HUES6 (cell line): ENCODE measurements at regions not wholly inside any gene's neighbourhood (a gene's known extent, or its start where the extent isn't known, plus 50 kb on each side); places are given as distances from the start of the nearest gene placed in this dataset.
"Not testable (repeated sequence)": the region's sequence is repeated elsewhere in the genome, so short reads cannot be mapped to it uniquely, and the experiment has no call there.

Experiments
- H3K27ac ChIP-seq: 2 replicates; pipeline ENCODE4 v1.7.0; 2013; ENCODE audit warnings: low read depth, mild to moderate bottlenecking, low read length, inconsistent platforms
- H3K27me3 ChIP-seq: 2 replicates; pipeline ENCODE4 v1.6.1; 2013; ENCODE audit warnings: low read length; ENCODE audit not compliant: control insufficient read depth, insufficient read depth
- H3K36me3 ChIP-seq: 2 replicates; pipeline ENCODE4 v1.6.1; 2013; ENCODE audit warnings: low read length; ENCODE audit not compliant: control insufficient read depth, insufficient read depth
- H3K4me1 ChIP-seq: 2 replicates; pipeline ENCODE4 v1.6.1; 2013; ENCODE audit warnings: low read length; ENCODE audit not compliant: control insufficient read depth, insufficient read depth
- H3K4me3 ChIP-seq: 2 replicates; pipeline ENCODE4 v1.5.1; 2013; ENCODE audit warnings: low read depth, low read length
- H3K9ac ChIP-seq: one replicate; pipeline ENCODE4 v1.6.1; 2013; ENCODE audit warnings: mild to moderate bottlenecking, low read length
- H3K9me3 ChIP-seq: 2 replicates; pipeline ENCODE4 v1.6.1; 2013; ENCODE audit warnings: low read depth, low read length; ENCODE audit not compliant: control insufficient read depth, insufficient read depth

GRCh38 chr14:27236601-27237000 lies 638.8 kb upstream of the NOVA1 start:
- H3K27ac ChIP-seq, result no peak overlapping the region
- H3K4me1 ChIP-seq, result no peaks in the 10 kb centered on the region
- no peak overlapping the region for H3K4me3 ChIP-seq
- H3K9ac ChIP-seq, result no peak overlapping the region
- no peaks in the 10 kb centered on the region for H3K9me3 ChIP-seq
- H3K36me3 ChIP-seq, result no peaks in the 10 kb centered on the region
- H3K27me3 ChIP-seq, result no peaks in the 10 kb centered on the region

- Histone ChIP-seq H3K4me3 (no peak overlapping the region), H3K9me3 (no peaks in the 10 kb centered on the region), H3K36me3 (no peaks in the 10 kb centered on the region), H3K27ac (no peak overlapping the region), H3K4me1 (no peaks in the 10 kb centered on the region), H3K27me3 (no peaks in the 10 kb centered on the region), H3K9ac (no peak overlapping the region)
Observed at GRCh38 chr14:27242874-27243273, 645.0 kb upstream of the NOVA1 start.

DNA sequence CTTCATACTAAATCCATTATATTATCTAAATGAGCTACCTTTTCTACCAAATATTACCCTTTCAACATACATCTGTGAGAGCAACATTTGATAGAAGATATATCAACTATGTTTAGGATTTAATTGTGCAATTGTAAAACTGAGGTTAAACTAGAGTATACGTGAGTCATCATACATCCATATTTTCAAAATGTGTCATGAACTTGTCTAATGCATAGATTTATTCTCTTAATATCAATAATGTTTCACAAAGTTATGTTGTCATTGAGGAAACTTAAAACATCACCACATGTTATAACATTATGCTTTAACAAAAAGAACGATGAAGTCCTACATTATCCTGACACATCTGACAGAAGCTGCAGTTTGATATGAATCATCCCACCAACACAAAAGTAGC lies 645.5 kb upstream of the NOVA1 start:
- H3K9me3 ChIP-seq, result no peaks in the 10 kb centered on the region

DNA sequence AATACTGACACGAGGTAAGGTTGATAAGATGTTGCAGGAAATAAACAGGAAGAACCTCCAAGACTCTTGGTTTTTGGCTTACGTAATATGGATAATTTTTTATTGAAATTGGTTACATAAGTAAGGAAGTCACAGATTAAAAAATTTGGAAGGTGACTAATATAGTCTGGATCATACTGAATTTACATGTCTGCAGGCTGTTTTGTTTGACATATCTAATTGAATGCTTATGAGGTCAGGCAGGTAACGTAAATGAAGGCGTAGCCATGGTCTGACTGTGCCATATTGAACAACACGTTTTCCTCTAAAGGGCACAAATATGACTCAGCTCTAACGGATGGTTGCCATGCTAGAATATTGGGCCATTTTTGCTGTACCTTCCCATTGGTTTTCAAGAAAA lies 648.1 kb upstream of the NOVA1 start:
- no peaks in the 10 kb centered on the region for H3K36me3 ChIP-seq
- H3K4me3 ChIP-seq, result no peak overlapping the region
- H3K27me3 ChIP-seq, result no peaks in the 10 kb centered on the region
- H3K9ac ChIP-seq, result no peak overlapping the region
- no peaks in the 10 kb centered on the region for H3K4me1 ChIP-seq
- no peak overlapping the region for H3K27ac ChIP-seq
- no peaks in the 10 kb centered on the region for H3K9me3 ChIP-seq

More for the DNA sequence above, 645.5 kb upstream of the NOVA1 start:
- H3K4me3 ChIP-seq, result no peak overlapping the region
- no peaks in the 10 kb centered on the region for H3K4me1 ChIP-seq
- H3K9ac ChIP-seq, result no peak overlapping the region
- no peak overlapping the region for H3K27ac ChIP-seq
- H3K36me3 ChIP-seq, result no peaks in the 10 kb centered on the region
- H3K27me3 ChIP-seq, result no peaks in the 10 kb centered on the region

GRCh38 chr14:27253966-27254365 lies 656.1 kb upstream of the NOVA1 start:
- H3K9ac ChIP-seq, result no peak overlapping the region
- no peak overlapping the region for H3K27ac ChIP-seq
- no peaks in the 10 kb centered on the region for H3K9me3 ChIP-seq
- no peaks in the 10 kb centered on the region for H3K27me3 ChIP-seq
- H3K4me1 ChIP-seq, result peaks cover 4% of the 10 kb centered on the region; the same call in 1 of the 2 replicates
- H3K4me3 ChIP-seq, result no peak overlapping the region
- no peaks in the 10 kb centered on the region for H3K36me3 ChIP-seq

DNA sequence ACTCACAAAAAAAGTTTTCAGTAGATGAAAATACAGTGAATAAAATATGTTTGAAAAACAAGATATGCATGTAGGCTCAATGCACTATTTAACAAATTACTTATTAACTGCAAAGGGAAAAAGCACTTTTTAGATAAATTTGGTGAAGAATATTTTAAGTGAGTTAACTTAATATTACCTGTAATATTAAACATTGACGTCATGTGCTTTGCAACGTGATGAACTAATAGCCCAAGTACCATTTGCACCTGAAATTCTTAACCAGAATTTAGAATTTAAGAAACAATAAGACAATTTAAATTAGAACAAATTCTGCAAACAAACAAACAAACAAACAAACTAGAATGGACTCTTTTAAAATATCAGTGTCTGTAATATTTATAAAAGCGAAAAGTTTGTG lies 659.0 kb upstream of the NOVA1 start:
- Histone ChIP-seq H3K9me3 (no peaks in the 10 kb centered on the region), H3K4me3 (no peak overlapping the region), H3K27me3 (no peaks in the 10 kb centered on the region), H3K9ac (no peak overlapping the region), H3K36me3 (no peaks in the 10 kb centered on the region), H3K4me1 (peaks cover 4% of the 10 kb centered on the region; the same call in 1 of the 2 replicates), H3K27ac (no peak overlapping the region)

DNA sequence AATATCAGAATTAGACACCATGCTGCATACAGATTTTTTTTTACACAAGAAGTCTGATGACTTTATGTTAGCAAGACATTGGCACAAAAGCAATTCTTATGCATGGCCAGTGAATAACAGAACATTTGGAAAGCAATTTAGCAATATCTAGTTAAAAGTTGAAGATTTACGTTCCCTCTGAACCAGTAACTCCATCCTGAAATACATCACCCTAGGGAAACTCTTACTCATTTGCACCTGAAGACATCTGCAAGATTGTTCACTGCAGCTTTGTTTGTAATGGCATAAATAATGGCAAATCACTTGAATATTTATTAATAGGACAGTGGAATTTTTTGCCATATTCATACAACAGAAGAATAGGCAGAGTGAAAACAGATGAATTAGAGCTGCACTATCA lies 670.0 kb upstream of the NOVA1 start:
- Histone ChIP-seq H3K4me3 (no peak overlapping the region), H3K4me1 (no peaks in the 10 kb centered on the region), H3K9ac (no peak overlapping the region), H3K27ac (no peak overlapping the region), H3K27me3 (no peaks in the 10 kb centered on the region), H3K9me3 (no peaks in the 10 kb centered on the region), H3K36me3 (no peaks in the 10 kb centered on the region)

- Histone ChIP-seq H3K27me3 (no peaks in the 10 kb centered on the region), H3K4me3 (no peak overlapping the region), H3K9ac (no peak overlapping the region), H3K27ac (no peak overlapping the region), H3K4me1 (no peaks in the 10 kb centered on the region), H3K36me3 (no peaks in the 10 kb centered on the region), H3K9me3 (no peaks in the 10 kb centered on the region)
Observed at GRCh38 chr14:27270716-27271115, 672.9 kb upstream of the NOVA1 start.

- Histone ChIP-seq H3K27me3 (no peaks in the 10 kb centered on the region), H3K9me3 (no peaks in the 10 kb centered on the region), H3K4me3 (no peak overlapping the region), H3K27ac (no peak overlapping the region), H3K4me1 (no peaks in the 10 kb centered on the region), H3K36me3 (no peaks in the 10 kb centered on the region), H3K9ac (no peak overlapping the region)
Observed at GRCh38 chr14:27278341-27278740, 680.5 kb upstream of the NOVA1 start.

- no peaks in the 10 kb centered on the region for H3K27me3 ChIP-seq
Observed at GRCh38 chr14:27305441-27305945, 707.7 kb upstream of the NOVA1 start.

GRCh38 chr14:27312730-27313129 lies 714.9 kb upstream of the NOVA1 start:
- not testable (repeated sequence) for H3K9me3 ChIP-seq, H3K27ac ChIP-seq, H3K4me1 ChIP-seq, H3K9ac ChIP-seq, H3K27me3 ChIP-seq, H3K36me3 ChIP-seq, H3K4me3 ChIP-seq

More at GRCh38 chr14:27305441-27305945, 707.7 kb upstream of the NOVA1 start:
- Histone ChIP-seq H3K4me3 (no peak overlapping the region), H3K9ac (no peak overlapping the region), H3K36me3 (no peaks in the 10 kb centered on the region), H3K4me1 (peaks cover 3% of the 10 kb centered on the region; the same call in 1 of the 2 replicates), H3K9me3 (peaks cover 16% of the 10 kb centered on the region), H3K27ac (no peak overlapping the region)

DNA sequence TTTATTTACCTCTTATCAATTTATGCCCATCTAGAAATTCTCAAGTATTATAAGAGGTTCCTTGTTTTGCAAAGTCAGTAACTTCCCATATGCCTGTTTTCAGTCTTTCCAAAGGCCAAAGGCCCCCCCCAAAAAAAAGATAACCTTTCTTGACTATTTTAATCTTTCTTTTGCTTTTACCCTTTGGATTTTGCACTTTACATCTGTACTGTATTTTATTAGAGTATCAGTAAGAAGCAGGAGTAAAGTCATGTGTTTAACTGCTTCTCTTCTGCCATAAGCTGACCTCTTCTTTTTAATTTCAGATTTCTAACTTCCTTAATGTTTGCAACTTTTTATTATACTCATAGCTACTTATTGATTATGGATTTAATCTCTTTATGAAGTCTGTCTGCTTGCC lies 716.4 kb upstream of the NOVA1 start:
- Histone ChIP-seq H3K4me1 (no peaks in the 10 kb centered on the region), H3K27ac (no peak overlapping the region), H3K36me3 (no peaks in the 10 kb centered on the region), H3K4me3 (no peak overlapping the region), H3K9me3 (peaks cover 3% of the 10 kb centered on the region; the same call in 1 of the 2 replicates), H3K9ac (no peak overlapping the region), H3K27me3 (no peaks in the 10 kb centered on the region)
